HG02840 (cell line): ENCODE measurements at regions not wholly inside any gene's neighbourhood (a gene's known extent, or its start where the extent isn't known, plus 50 kb on each side); places are given as distances from the start of the nearest gene placed in this dataset.
"Not testable (repeated sequence)": the region's sequence is repeated elsewhere in the genome, so short reads cannot be mapped to it uniquely, and the experiment has no call there.

Experiments used
- ATAC-seq: cut with Tn5 transposase; IDR thresholded peaks from one replicate; pipeline ENCODE4 v1.9.1; 2021; ENCODE audit warnings: mild to moderate bottlenecking, moderate library complexity, moderate number of reproducible peaks; ENCODE audit not compliant: unreplicated experiment, low FRiP score

- not testable (repeated sequence) for ATAC-seq
Observed at GRCh38 chr11:80699406-80700177, 1258.8 kb upstream of the TENM4 start.

- ATAC-seq = no peak
Observed at GRCh38 chr11:80698637-80699036, 1257.8 kb upstream of the TENM4 start.

GRCh38 chr11:80694385-80694784 is 1253.6 kb upstream of the TENM4 start:
- ATAC-seq = no peak

GRCh38 chr11:80687941-80688340 is 1247.1 kb upstream of the TENM4 start:
- no peak for ATAC-seq

GRCh38 chr11:80686889-80687288 is 1246.1 kb upstream of the TENM4 start:
- ATAC-seq = no peak

- no peak for ATAC-seq
Observed at GRCh38 chr11:80673566-80673965, 1232.7 kb upstream of the TENM4 start.

GRCh38 chr11:80669620-80670019 is 1228.8 kb upstream of the TENM4 start:
- ATAC-seq = no peak

- ATAC-seq = no peak
Observed at GRCh38 chr11:80668039-80668438, 1227.2 kb upstream of the TENM4 start.

GRCh38 chr11:80655834-80656233 is 1215.0 kb upstream of the TENM4 start:
- no peak for ATAC-seq

- ATAC-seq = no peak
Observed at GRCh38 chr11:80650966-80651365, 1210.1 kb upstream of the TENM4 start.

GRCh38 chr11:80649186-80649585 is 1208.4 kb upstream of the TENM4 start:
- no peak for ATAC-seq

GRCh38 chr11:80638296-80638695 is 1197.5 kb upstream of the TENM4 start:
- ATAC-seq = no peak

GRCh38 chr11:80637571-80637970 is 1196.7 kb upstream of the TENM4 start:
- ATAC-seq = no peak

- ATAC-seq = no peak
Observed at GRCh38 chr11:80636999-80637398, 1196.2 kb upstream of the TENM4 start.

- ATAC-seq = no peak
Observed at GRCh38 chr11:80635178-80635577, 1194.3 kb upstream of the TENM4 start.

- ATAC-seq = no peak
Observed at GRCh38 chr11:80632691-80633090, 1191.9 kb upstream of the TENM4 start.

GRCh38 chr11:80632156-80632555 is 1191.3 kb upstream of the TENM4 start:
- ATAC-seq = no peak

GRCh38 chr11:80629466-80629865 is 1188.6 kb upstream of the TENM4 start:
- ATAC-seq = no peak

GRCh38 chr11:80627364-80627763 is 1186.5 kb upstream of the TENM4 start:
- ATAC-seq = no peak

GRCh38 chr11:80626721-80627120 is 1185.9 kb upstream of the TENM4 start:
- ATAC-seq = no peak

GRCh38 chr11:80625563-80625962 is 1184.7 kb upstream of the TENM4 start:
- no peak for ATAC-seq

- no peak for ATAC-seq
Observed at GRCh38 chr11:80621871-80622270, 1181.0 kb upstream of the TENM4 start.

- no peak for ATAC-seq
Observed at GRCh38 chr11:80620867-80621266, 1180.0 kb upstream of the TENM4 start.
